ENCODE measurements at regions not wholly inside any gene's neighbourhood (a gene's known extent, or its start where the extent isn't known, plus 50 kb on each side); places are given as distances from the start of the nearest gene placed in this dataset.
"Not testable (repeated sequence)": the region's sequence is repeated elsewhere in the genome, so short reads cannot be mapped to it uniquely, and the experiment has no call there.

- DNase-seq (ENCODE audit: low read depth) = no peak
These were observed 489.7 kb upstream of the CDH4 start for GRCh38 chr20:60762386-60762785.

- DNase-seq (ENCODE audit: low read depth) = no peak
These were observed 487.7 kb upstream of the CDH4 start for GRCh38 chr20:60764328-60764727.

- no peak for DNase-seq (ENCODE audit: low read depth)
These were observed 487.3 kb upstream of the CDH4 start for GRCh38 chr20:60764771-60765170.

GRCh38 chr20:60765821-60766403 lies 486.1 kb upstream of the CDH4 start:
- no peak for DNase-seq (ENCODE audit: low read depth)

- no peak for DNase-seq (ENCODE audit: low read depth)
These were observed 483.8 kb upstream of the CDH4 start for GRCh38 chr20:60768216-60768615.

GRCh38 chr20:60780388-60781025 lies 471.6 kb upstream of the CDH4 start:
- no peak for DNase-seq (ENCODE audit: low read depth)

- no peak for DNase-seq (ENCODE audit: low read depth)
These were observed 469.0 kb upstream of the CDH4 start for GRCh38 chr20:60782959-60783625.

GRCh38 chr20:60785301-60785700 lies 466.8 kb upstream of the CDH4 start:
- DNase-seq (ENCODE audit: low read depth) = no peak

GRCh38 chr20:60785785-60786184 lies 466.3 kb upstream of the CDH4 start:
- no peak for DNase-seq (ENCODE audit: low read depth)

GRCh38 chr20:60786686-60787217 lies 465.3 kb upstream of the CDH4 start:
- no peak for DNase-seq (ENCODE audit: low read depth)

- no peak for DNase-seq (ENCODE audit: low read depth)
These were observed 464.8 kb upstream of the CDH4 start for GRCh38 chr20:60787276-60787675.

- no peak for DNase-seq (ENCODE audit: low read depth)
These were observed 464.0 kb upstream of the CDH4 start for GRCh38 chr20:60788070-60788469.

- DNase-seq (ENCODE audit: low read depth) = no peak
These were observed 462.7 kb upstream of the CDH4 start for GRCh38 chr20:60789399-60789798.

- DNase-seq (ENCODE audit: low read depth) = not testable (repeated sequence)
These were observed 461.7 kb upstream of the CDH4 start for GRCh38 chr20:60790339-60790738.

- DNase-seq (ENCODE audit: low read depth) = no peak
These were observed 460.2 kb upstream of the CDH4 start for GRCh38 chr20:60791823-60792222.

GRCh38 chr20:60792941-60793340 lies 459.1 kb upstream of the CDH4 start:
- DNase-seq (ENCODE audit: low read depth) = no peak

- DNase-seq (ENCODE audit: low read depth) = no peak
These were observed 457.4 kb upstream of the CDH4 start for GRCh38 chr20:60794674-60795073.

GRCh38 chr20:60795651-60796050 lies 456.4 kb upstream of the CDH4 start:
- no peak for DNase-seq (ENCODE audit: low read depth)

- no peak for DNase-seq (ENCODE audit: low read depth)
These were observed 451.9 kb upstream of the CDH4 start for GRCh38 chr20:60800185-60800584.

GRCh38 chr20:60802676-60803075 lies 449.4 kb upstream of the CDH4 start:
- no peak for DNase-seq (ENCODE audit: low read depth)

- DNase-seq (ENCODE audit: low read depth) = no peak
These were observed 448.6 kb upstream of the CDH4 start for GRCh38 chr20:60803335-60804055.

GRCh38 chr20:60804240-60804917 lies 447.7 kb upstream of the CDH4 start:
- DNase-seq (ENCODE audit: low read depth) = no peak

Measured in iris pigment epithelial cell (primary cell).